ENCODE measurements at regions not wholly inside any gene's neighbourhood (a gene's known extent, or its start where the extent isn't known, plus 50 kb on each side); places are given as distances from the start of the nearest gene placed in this dataset.

GRCh38 chr9:31290731-31291130 lies 1093.7 kb upstream of the ACO1 start:
- no peaks in the 10 kb centered on the region for H3K4me1 ChIP-seq
- no peak overlapping the region for H3K27ac Mint-ChIP-seq
- H3K9me3 ChIP-seq (ENCODE audit: low read depth): no peaks in the 10 kb centered on the region
- H3K79me2 ChIP-seq (ENCODE audit: low read depth): no peaks in the 10 kb centered on the region
- no peak overlapping the region for H3K4me3 ChIP-seq
- H3K27me3 ChIP-seq: no peaks in the 10 kb centered on the region
- no peaks in the 10 kb centered on the region for H3K36me3 Mint-ChIP-seq
- H3K4me2 ChIP-seq: no peak overlapping the region
- H2AFZ ChIP-seq (replicated peaks): no peak overlapping the region
- no peak for DNase-seq (ENCODE audit: low spot score)
- no peaks in the 10 kb centered on the region for H3K36me3 ChIP-seq
- no peaks in the 10 kb centered on the region for H4K20me1 ChIP-seq (ENCODE audit: low read depth)
- H3K4me1 Mint-ChIP-seq: no peaks in the 10 kb centered on the region
- no peak overlapping the region for H3K27ac ChIP-seq
- H3K4me3 Mint-ChIP-seq: no peak overlapping the region
- peaks cover 7% of the 10 kb centered on the region for H3K9me3 Mint-ChIP-seq
- H3K9ac ChIP-seq: no peak overlapping the region
- H3F3A ChIP-seq (ENCODE audit: low read depth): no peaks in the 10 kb centered on the region
- H3K27me3 Mint-ChIP-seq (ENCODE audit: insufficient read depth, low read depth): peaks cover 2% of the 10 kb centered on the region
- TF ChIP-seq CTCF (IDR thresholded peaks at IDR 0.05): no peak
- TF ChIP-seq EZH2phosphoT487 (IDR thresholded peaks at IDR 0.05): no peak
- TF ChIP-seq EZH2 (IDR thresholded peaks at IDR 0.05): no peak

- H3K4me3 Mint-ChIP-seq: no peak overlapping the region
- no peak for TF ChIP-seq EZH2phosphoT487 (IDR thresholded peaks at IDR 0.05)
- no peak for TF ChIP-seq EZH2 (IDR thresholded peaks at IDR 0.05)
- TF ChIP-seq CTCF (IDR thresholded peaks at IDR 0.05): no peak
- no peaks in the 10 kb centered on the region for H3K27me3 Mint-ChIP-seq (ENCODE audit: insufficient read depth, low read depth)
- peaks cover 3% of the 10 kb centered on the region for H3K9me3 Mint-ChIP-seq
- H3F3A ChIP-seq (ENCODE audit: low read depth): no peaks in the 10 kb centered on the region
- no peaks in the 10 kb centered on the region for H3K36me3 ChIP-seq
- H3K4me1 ChIP-seq: no peaks in the 10 kb centered on the region
- no peak overlapping the region for H3K27ac Mint-ChIP-seq
- no peaks in the 10 kb centered on the region for H3K36me3 Mint-ChIP-seq
- no peak overlapping the region for H3K4me2 ChIP-seq
- no peak overlapping the region for H3K9ac ChIP-seq
- DNase-seq (ENCODE audit: low spot score): no peak
- H3K9me3 ChIP-seq (ENCODE audit: low read depth): no peaks in the 10 kb centered on the region
- H2AFZ ChIP-seq (replicated peaks): no peak overlapping the region
- H3K27ac ChIP-seq: no peak overlapping the region
- no peaks in the 10 kb centered on the region for H4K20me1 ChIP-seq (ENCODE audit: low read depth)
- no peak overlapping the region for H3K4me3 ChIP-seq
- no peaks in the 10 kb centered on the region for H3K27me3 ChIP-seq
- no peaks in the 10 kb centered on the region for H3K79me2 ChIP-seq (ENCODE audit: low read depth)
- H3K4me1 Mint-ChIP-seq: no peaks in the 10 kb centered on the region
These were observed 1081.6 kb upstream of the ACO1 start for GRCh38 chr9:31302620-31303418.

- Histone ChIP-seq H3K9ac (no peak overlapping the region), H2AFZ (replicated peaks) (no peak overlapping the region), H4K20me1 (ENCODE audit: low read depth) (no peaks in the 10 kb centered on the region), H3K9me3 (ENCODE audit: low read depth) (no peaks in the 10 kb centered on the region), H3K27me3 (no peaks in the 10 kb centered on the region), H3K36me3 (no peaks in the 10 kb centered on the region), H3K4me3 (no peak overlapping the region), H3K4me1 (no peaks in the 10 kb centered on the region), H3K4me2 (no peak overlapping the region), H3F3A (ENCODE audit: low read depth) (no peaks in the 10 kb centered on the region), H3K79me2 (ENCODE audit: low read depth) (no peaks in the 10 kb centered on the region), H3K27ac (no peak overlapping the region)
- DNase-seq (ENCODE audit: low spot score): no peak
- no peaks in the 10 kb centered on the region for H3K4me1 Mint-ChIP-seq
- TF ChIP-seq EZH2 (IDR thresholded peaks at IDR 0.05) (no peak), CTCF (IDR thresholded peaks at IDR 0.05) (no peak)
- no peak overlapping the region for H3K4me3 Mint-ChIP-seq
- peaks cover 3% of the 10 kb centered on the region for H3K9me3 Mint-ChIP-seq
- H3K27me3 Mint-ChIP-seq (ENCODE audit: insufficient read depth, low read depth): no peaks in the 10 kb centered on the region
- H3K36me3 Mint-ChIP-seq: no peaks in the 10 kb centered on the region
- H3K27ac Mint-ChIP-seq: no peak overlapping the region
These were observed 1079.9 kb upstream of the ACO1 start for GRCh38 chr9:31304576-31304975.

All from neural progenitor cell (in vitro differentiated cells).